IPS DF 4.7 (cell line): ENCODE measurements at regions not wholly inside any gene's neighbourhood (a gene's known extent, or its start where the extent isn't known, plus 50 kb on each side); places are given as distances from the start of the nearest gene placed in this dataset.

Experiments used
- DNase-seq: peaks from one replicate; pipeline ENCODE4 v3.0.0-alpha.2; 2013; ENCODE audit warnings: low spot score; ENCODE audit errors: extremely low read depth

DNA sequence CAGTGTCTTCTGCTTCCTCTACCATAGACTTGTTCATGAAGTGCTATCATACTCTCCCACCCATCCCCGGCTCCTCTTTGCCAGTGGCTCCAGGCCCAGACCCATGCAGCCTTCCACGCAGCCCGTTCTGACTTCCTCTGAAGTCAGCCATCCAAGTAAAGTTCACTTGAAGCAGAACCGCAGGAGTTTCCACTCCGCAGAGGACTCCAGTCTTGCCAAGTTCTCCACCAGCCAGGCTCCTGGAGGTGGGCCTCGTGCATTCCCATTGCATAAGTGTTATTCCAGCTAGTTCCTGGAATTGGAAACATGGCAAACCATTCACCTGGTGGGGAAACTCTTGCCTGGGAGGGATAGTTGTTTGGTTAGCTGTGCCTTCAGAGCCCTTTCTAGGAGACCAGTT, 185.1 kb downstream of the PLPP3 start:
- DNase-seq: no peak

DNA sequence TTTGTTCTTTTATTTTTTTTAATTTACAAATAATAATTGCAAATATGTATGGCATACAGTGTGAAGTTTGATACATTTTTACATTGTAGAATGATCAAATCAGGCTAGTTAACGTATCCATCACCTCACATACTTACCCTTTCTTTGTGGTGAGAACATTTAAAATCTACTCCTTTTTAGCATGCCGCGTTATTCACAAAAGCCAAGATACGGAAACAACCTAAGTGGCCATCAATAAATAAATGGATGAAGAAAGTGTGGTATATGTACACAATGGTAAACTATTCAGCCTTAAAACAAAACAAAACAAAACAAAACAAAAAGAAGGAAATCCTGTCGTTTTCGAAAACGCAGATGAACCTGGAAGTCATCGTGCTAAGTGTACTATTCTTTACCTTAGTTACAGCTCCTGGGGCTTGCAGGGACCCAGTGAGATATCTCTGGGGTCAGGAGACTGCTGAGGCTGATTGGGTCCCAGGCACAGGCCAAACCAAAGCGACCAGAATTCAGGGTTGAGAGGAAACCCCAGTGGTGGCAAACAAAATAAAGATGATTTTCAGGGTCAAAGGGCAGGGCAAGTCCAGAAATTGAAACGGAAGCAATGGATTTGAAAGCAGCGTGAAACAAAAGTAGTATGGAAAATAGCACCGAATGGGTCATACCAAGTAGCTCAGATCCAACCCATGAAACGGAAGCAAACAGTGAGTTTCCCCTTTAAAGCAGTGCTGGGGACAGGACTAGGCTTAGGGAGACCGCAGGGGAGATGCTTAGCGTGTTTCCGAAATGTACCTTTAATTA, 188.2 kb downstream of the PLPP3 start:
- no peak for DNase-seq

DNA sequence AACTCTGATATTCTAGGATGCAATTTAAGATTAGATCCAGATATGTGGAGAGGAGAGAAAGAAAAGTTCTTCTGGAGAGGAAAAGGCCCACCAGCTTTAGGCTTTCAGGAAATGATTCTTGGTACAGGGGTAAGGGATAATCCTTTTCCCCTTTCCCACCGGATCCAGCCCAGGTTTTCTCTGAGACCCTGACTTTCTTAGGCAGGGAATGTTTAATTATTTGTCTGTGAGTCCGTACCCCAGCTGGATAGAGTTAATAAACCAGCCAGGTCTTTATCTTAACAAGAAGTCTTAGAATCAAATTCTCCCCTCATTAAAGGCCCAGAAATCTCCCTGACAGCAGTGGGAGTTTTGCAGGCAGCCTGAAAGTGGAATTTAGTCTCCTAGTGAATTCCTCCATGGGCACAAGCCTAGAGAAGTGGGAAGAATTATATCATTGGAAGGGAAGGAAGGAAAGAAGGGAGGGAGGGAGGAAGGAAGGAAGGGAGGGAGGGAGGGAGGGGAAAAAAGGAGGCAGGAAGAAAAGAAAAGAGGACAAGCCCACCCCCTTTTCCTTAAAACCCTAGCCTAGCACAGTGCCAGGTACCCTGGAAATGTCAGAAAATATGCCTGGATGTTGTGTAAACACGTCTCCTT, 189.0 kb downstream of the PLPP3 start:
- DNase-seq: no peak

DNA sequence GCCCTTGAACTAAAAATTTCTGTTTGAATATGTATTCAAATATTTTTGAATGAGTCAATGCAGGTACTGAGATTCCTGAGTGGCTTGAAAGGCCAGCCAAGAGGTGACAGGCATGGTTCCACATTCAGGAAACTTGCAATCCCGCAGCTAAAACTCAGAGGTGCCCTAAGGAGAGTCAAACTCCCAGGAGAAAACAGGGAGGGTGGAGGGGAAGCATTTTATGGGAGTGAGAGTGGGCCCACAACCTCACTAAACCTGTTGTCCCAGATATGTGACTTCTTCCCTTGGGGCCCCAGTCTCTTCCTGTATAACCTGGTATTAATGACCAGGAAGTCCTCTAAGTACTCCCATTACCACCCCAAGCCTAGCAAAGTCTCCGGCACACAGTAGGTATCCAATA, 189.6 kb downstream of the PLPP3 start:
- no peak for DNase-seq

DNA sequence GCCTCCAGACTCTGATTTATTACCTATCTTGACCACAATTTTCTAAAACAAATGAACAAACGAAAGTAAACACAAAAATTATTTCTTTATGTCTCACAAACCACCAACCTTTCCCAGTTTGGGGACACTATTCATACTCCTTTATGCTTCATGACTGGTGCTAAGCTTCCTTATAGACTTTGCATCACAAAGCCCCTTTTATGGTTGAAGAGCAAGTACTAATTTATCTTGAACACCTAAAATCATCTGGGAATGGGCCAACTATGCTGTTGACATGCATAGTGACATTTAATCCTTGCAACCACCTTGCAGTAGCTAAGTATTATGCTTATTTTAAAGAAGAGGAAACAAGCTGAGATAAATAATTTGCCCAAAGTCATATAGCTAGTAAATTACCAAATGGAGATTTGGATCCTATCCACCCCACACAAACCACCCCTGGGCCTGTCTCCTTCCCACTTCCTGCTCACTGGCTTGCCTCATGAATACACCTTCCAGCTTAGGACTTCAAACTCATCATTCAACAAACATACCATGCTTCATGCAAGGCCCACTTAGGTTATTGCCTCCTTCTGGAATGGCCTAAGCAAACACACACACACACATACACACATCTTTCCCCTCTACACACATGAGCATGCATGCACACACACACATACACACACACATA, 192.2 kb downstream of the PLPP3 start:
- no peak for DNase-seq

DNA sequence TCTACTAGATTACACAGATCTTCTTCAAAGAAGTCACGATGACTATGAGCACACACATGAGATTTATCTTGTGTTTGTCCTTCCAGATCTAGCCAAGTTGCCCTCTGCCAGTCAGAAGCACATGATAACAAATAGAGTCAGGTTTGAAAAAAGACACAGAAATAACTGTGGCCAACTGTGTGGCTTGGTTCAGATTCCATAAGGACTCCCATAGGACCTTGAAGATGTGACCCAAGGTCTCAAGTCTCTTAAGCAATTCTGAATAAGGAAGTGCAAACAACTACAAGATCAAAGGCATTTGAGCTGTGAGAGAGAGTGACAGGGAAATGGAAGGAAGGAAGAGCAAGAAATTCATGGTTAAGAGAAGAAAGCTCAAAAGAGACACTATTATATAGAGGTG, 194.0 kb downstream of the PLPP3 start:
- DNase-seq: no peak

DNA sequence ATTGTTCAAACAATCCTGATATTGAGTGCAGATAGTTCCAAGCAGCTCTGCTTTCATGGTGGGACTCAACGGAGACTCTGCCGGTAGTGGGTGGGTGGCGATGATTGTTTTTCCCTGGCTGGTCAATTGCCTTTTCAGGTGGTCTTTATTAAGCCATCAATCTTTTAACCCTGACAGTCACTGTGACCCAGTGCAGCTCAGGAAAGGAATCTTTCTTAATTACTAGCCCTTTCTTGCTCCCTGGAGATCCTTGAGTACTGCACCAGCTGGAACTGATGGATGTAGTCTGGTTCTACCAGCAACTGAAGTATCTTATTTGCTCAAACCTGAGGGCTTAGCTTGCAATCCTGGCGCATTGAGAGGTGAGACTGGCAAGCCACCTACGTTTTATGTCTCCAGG, 196.4 kb downstream of the PLPP3 start:
- DNase-seq: no peak

DNA sequence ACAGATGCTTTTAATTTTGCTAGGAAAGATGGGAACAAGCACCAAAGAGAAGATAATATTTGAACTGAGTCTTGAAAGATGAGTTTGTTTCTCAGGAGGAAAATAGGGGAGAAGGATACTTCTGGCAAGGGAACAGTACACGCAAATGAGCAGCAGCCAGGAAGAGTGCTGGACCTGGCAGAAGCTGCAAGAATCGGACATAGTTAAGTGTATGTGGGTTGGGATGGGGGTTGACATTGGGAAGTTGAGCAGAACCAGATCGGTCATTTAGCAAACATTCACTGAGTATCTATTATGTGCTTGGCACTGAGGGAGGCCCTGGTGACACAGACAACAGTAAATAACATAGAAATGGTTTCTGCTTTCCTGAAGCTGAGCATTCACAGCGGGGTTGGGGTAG, 198.8 kb downstream of the PLPP3 start:
- no peak for DNase-seq

DNA sequence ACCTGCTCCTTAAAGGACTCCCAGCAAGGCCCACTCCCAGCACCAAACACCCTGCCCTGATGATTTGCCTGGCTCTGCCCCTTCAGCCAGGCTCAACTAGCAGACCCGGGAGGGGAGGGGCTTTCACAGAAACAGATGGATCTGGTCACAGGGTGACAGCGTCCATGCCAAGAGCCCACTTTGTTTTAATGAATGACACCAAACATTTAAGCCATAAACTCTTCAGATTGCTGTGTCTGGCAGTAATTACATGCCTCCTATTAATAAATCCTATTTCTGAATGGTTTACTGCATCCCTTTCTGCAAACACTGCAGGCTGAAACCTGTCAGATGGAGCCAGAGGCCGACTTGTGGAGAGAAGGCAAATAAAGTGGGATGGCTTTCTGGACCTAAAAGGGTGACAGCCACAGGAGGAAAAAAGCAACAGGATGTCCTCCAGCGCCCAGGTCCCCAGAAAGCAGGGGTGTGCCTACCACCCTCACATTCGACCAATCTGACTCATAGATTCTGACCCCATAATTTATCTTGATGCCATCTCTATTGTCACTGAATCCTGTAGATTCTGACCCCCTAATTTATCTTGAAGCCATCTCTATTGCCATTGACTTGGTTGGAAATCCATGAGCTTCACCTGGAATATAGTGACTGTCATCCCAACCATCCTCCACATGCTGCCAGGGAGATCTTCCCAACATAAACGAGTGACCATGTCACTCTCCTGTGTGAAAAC, 200.9 kb downstream of the PLPP3 start:
- no peak for DNase-seq

DNA sequence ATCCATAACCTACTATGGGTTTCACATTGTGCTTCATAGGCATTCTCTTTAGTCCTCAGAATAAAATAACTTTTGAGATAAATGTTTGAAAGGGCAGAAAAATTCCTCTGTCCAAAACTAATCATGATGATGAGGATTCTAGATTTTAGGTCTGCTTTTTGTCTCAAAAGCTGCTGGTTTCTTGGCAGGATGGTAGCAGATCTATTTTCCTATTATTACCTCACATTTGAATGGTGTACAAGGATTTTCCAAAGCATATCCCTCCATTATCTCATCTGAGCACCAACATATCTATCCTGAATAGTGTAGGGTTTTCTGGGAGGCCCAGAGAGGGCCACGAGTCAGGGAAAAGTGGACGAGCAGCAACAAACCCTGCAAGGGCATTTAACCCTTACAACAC, 201.9 kb downstream of the PLPP3 start:
- DNase-seq: no peak

DNA sequence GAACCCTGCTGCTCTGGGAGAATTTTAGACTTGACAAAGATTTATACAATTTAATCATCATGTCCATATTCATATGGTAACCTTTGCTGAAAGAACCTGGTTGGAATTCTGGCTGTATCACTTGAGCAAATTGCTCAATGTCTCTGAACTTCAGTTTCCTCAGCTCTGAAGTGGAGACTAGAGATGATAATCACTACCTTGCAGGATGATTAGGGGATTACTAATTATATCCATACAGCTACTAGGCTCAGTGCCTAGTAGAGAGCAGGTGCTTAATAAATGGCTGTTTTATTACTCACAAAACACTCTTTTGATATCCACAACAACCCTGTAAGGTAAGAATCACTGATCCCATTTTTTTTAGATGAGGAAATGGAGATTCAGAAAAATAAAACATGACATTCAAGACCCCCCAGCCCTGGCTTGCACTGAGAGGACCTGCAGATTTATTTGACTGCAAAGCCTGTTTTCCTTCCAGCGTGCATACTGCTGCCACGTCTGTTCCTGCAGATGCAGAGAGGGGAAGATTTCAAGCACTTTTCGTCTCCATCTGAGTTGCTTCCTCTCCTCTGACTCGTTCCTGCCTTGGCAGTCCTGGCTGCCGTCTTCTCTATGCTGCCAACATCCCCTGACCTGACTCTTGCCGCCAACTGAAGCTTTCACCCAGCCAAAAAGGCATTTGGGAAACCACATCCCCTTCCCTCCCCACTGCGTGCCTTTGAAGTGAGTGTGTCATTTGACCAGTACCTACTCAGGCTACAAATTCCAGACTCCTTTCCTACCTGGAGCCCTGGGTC, 203.0 kb downstream of the PLPP3 start:
- no peak for DNase-seq

DNA sequence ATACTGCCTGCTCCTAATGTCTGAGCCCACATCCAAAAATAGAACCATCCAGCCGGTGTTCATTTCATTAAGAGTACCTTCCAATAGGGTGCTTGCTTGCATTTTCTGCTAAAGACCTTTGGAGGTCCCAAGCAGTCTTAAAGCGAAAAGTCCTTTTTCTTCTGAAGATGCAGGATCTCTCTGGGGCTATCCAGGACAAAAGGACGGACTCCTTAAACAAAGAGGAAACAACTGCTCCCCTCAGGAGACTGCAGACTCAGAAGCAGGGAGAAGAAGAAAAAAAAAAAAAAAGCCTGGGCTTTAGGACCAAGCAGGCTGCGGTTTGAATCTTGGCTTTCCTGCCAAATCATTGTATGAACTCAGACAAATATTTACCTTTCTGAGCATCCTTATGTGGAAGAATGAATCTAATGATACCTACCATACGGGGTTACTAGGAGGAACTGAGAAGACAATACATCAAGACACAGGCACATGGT, 204.0 kb downstream of the PLPP3 start:
- no peak for DNase-seq

DNA sequence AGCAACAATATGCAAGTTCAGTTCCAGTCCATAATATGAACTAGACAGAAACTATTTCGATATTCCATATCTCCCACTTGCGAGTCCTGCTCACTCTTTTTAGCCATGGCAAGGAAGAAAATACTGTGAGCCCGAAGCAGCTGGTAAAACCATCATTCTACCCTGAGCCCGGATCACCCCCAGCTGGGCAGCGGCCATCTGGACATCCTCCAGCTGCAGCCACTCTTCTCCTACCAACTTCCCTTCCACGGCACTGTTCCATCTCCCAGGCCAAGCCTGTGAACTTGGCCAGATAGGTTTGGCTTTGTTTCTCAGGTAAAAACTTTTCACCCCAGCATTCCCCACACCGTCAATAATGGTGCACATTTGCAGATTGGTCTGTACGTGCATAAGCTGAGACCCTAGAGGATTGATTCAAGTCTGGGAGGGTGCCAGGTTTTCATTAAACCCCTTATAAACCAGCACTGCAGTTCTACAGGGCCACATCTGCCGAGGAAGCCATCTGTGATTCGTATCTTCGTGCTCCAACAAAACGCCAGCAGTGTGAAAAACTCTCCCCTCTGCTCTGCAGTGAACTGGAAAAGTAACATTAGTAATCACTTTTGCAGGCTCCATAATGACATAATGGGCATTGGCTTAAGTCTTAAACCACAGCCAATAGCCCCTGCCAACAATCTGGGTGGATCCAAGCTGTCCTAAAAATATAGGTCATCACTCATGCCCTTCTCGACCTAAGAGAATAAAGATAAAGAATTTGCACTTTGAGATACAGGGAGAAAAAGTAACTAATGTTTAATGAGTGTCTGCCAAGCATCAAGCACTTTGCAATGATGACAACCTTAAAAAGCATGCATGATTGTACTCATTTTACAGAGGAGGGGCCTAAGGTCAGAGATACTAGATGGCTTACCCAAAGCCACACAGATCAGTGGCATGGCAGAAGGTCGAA, 205.1 kb downstream of the PLPP3 start:
- no peak for DNase-seq

DNA sequence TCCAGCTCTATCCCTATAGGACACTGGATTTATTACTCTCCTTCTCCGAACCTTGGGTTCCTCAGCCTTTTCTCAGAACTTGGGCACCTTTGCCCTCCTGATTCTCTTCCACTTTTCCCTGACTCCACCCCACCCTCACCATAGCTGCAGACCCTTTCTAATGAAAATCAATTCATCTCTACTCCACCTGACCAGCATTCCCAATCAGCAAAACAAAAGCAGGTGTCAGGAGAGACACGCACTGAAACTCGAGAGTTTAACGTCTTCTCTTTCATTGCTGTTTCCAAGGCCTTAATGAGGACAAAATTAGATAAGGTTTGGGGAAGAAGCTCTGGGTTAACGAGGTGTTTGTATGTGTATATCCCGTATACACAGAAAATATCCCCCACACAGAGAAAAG, 208.8 kb downstream of the PLPP3 start:
- no peak for DNase-seq

DNA sequence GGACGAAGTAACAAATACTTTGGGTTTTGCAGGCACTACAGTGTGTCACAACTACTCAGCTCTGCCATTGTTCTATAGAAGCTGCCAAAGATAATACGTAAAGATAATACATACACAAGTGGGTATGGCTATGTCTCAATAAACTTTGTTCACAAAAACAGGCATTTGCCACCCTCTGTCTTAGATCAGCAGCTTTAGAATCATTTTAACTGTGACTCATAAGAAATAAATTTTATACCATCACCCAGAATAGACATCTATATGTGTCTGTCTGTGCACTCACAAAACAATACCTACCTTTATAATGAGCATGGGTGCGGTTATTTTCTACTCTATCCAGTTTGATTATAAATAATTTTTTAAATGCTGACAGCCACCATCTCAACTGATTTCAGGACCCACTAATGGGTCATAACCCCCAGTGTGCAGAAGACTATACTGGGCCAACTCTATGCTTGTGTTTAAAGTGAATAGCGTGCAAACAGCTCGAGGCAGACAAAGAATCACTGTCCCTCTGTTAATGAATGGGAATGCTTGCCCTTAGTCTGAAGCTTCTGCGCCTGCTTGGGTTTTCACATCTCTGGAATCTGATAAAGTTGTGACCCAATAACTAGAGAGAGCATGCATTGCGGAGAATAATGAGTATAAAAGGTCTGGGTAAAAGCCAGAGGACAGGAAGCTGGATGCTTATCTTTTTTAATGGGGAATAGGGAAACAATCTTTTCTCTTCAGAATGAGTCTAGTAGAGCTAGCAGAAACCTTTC, 216.2 kb downstream of the PLPP3 start:
- no peak for DNase-seq

DNA sequence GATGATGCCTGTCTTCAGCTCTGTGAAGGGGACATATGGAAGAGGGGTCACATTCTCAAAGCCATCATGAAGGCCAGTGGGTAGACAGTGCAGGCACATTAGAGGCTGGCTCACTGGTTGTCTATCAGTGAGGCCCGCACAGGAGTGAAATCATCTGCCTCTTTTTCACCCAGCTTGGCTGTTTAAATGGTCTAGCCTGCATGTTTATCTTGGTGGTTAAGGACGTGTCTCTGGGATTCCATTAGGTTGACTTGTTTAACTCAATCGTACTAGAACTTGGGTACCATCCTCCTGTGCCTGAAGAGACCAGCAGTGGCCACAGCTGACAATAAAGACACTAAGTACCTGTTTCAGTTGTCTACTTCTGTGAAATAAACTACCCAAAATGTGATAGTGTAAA, 219.3 kb downstream of the PLPP3 start:
- DNase-seq: no peak

DNA sequence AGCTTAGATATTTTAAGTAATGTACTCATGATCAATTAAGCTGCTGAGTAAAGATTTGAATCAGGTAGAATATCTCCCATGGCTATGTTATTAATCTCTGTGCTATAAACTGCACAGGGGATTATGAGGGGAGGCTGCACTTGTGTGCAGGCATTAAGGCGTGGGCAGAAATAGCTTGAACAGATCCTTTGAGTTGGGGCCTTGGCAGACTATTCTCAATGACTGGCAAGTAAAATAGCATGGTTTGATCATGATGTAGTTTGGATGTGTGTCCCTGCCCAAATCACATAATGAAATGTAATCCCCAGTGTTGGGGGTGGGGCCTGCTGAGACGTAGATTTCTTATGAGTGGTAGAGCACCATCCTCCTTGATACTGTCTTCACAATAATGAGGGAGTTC, 220.3 kb downstream of the PLPP3 start:
- DNase-seq: no peak

DNA sequence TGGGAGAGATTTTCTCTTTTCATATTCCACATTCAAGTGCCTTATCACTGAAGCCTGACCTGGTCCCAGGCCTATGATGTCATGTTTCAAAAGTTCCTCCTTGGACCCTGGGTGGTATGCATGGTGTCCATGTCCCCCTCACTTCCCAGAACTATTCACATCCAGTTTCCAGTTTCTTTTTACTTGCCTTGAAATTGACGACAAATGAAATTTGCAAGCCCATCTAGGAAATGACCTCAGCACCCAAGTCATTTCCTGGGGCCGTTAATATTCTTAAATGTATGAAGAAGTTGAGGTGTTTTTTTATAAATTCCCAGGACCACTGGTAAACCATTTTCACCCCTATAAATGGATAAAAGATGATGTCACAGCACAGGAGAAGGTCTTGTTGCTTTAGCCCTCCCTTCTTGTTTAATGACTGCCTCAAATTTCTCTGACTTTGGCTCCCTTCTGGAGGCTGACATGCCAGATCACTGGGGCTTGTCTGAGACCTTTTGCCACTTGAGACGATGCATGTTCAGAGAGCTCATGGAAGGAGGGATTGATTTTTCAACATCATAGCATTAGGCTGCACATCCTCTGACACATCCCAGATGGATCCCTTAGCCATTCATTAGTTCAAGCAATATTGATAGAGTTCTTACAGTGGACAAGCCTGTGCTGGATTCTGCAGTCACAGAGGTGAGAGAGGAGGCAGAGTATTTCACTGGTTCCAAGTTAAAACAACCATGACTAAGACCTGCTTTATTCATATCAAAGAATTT, 221.3 kb downstream of the PLPP3 start:
- DNase-seq: no peak
